Thymus (tissue), 11 donors: ENCODE measurements at regions not wholly inside any gene's neighbourhood (a gene's known extent, or its start where the extent isn't known, plus 50 kb on each side); places are given as distances from the start of the nearest gene placed in this dataset.

Experiments used
- DNase-seq, 9 donors: peaks; one replicate each; pipeline ENCODE4 v3.0.0-alpha.2; 2013; ENCODE audit warnings: low spot score in 9 of 9, low read depth in 6 of 9, missing footprints in 1 of 9
- H3K27ac ChIP-seq, 2 donors: one replicate each; pipeline ENCODE4 v1.5.1; 2013; ENCODE audit warnings: control low read depth in 1 of 2, low read depth in 1 of 2, low read length in 1 of 2, mild to moderate bottlenecking in 1 of 2, moderate library complexity in 1 of 2
- H3K27me3 ChIP-seq, 2 donors: one replicate each; pipeline ENCODE4 v1.5.1; 2013; ENCODE audit warnings: low read length in 1 of 2; ENCODE audit not compliant: control insufficient read depth in 2 of 2, insufficient read depth in 1 of 2
- H3K36me3 ChIP-seq, 2 donors: one replicate each; pipeline ENCODE4 v1.5.1; 2013; ENCODE audit warnings: low read length in 1 of 2, mild to moderate bottlenecking in 1 of 2, moderate library complexity in 1 of 2; ENCODE audit not compliant: control insufficient read depth in 2 of 2, insufficient read depth in 2 of 2
- H3K4me1 ChIP-seq, 2 donors: one replicate each; pipeline ENCODE4 v1.5.1; 2013; ENCODE audit warnings: low read length in 2 of 2; ENCODE audit not compliant: control insufficient read depth in 2 of 2, insufficient read depth in 2 of 2
- H3K4me3 ChIP-seq, 2 donors: one replicate each; pipeline ENCODE4 v1.5.1; 2013; ENCODE audit warnings: low read length in 2 of 2, control low read depth in 1 of 2, mild to moderate bottlenecking in 1 of 2
- H3K9me3 ChIP-seq, 2 donors: one replicate each; pipeline ENCODE4 v1.5.1; 2013; ENCODE audit warnings: low read length in 1 of 2, mild to moderate bottlenecking in 1 of 2; ENCODE audit not compliant: control insufficient read depth in 2 of 2, insufficient read depth in 1 of 2
- WGBS: extraction: QIAGEN DNeasy Blood & Tissue Kit; methylation state at CpG from one replicate; pipeline ENCODE4 v1.1.7; 2013; 5-methylcytosine and 5-hydroxymethylcytosine counted together
- donor health status: healthy.

- H3K36me3 ChIP-seq = no peaks in the 10 kb centered on the region
- H3K4me1 ChIP-seq = no peaks in the 10 kb centered on the region
- H3K4me3 ChIP-seq = no peak overlapping the region
- H3K9me3 ChIP-seq = no peaks in the 10 kb centered on the region
- WGBS = 80% methylated on average over 1 of the region's 1 CpG
- H3K27me3 ChIP-seq = no peaks in the 10 kb centered on the region
- H3K27ac ChIP-seq = no peak overlapping the region
- DNase-seq = no peak
Measured at GRCh38 chr4:28226962-28227361, 1366.3 kb downstream of the STIM2 start.

GRCh38 chr4:28227764-28228163 lies 1367.1 kb downstream of the STIM2 start:
- Histone ChIP-seq H3K4me1 (no peaks in the 10 kb centered on the region), H3K27ac (no peak overlapping the region), H3K27me3 (no peaks in the 10 kb centered on the region), H3K9me3 (no peaks in the 10 kb centered on the region), H3K36me3 (no peaks in the 10 kb centered on the region), H3K4me3 (no peak overlapping the region)
- no peak for DNase-seq
- WGBS = 17% methylated on average over 1 of the region's 1 CpG

- DNase-seq = no peak
- 80% methylated on average over 1 of the region's 1 CpG for WGBS
- Histone ChIP-seq H3K4me1 (no peaks in the 10 kb centered on the region), H3K36me3 (no peaks in the 10 kb centered on the region), H3K9me3 (no peaks in the 10 kb centered on the region), H3K27me3 (no peaks in the 10 kb centered on the region), H3K27ac (no peak overlapping the region), H3K4me3 (no peak overlapping the region)
Measured at GRCh38 chr4:28228561-28229491, 1368.2 kb downstream of the STIM2 start.

- Histone ChIP-seq H3K4me1 (no peaks in the 10 kb centered on the region), H3K9me3 (no peaks in the 10 kb centered on the region), H3K27me3 (no peaks in the 10 kb centered on the region), H3K27ac (no peak overlapping the region), H3K36me3 (no peaks in the 10 kb centered on the region), H3K4me3 (no peak overlapping the region)
- DNase-seq = peak in 1 of 9 donors; percentile 3
- 74% methylated on average over 2 of the region's 2 CpGs for WGBS
Measured at GRCh38 chr4:28232376-28232775, 1371.7 kb downstream of the STIM2 start.

GRCh38 chr4:28232951-28233350 lies 1372.3 kb downstream of the STIM2 start:
- no peak overlapping the region for H3K27ac ChIP-seq
- no peaks in the 10 kb centered on the region for H3K27me3 ChIP-seq
- no peaks in the 10 kb centered on the region for H3K36me3 ChIP-seq
- no peak overlapping the region for H3K4me3 ChIP-seq
- no peak for DNase-seq
- no peaks in the 10 kb centered on the region for H3K9me3 ChIP-seq
- WGBS = 82% methylated on average over 1 of the region's 1 CpG
- no peaks in the 10 kb centered on the region for H3K4me1 ChIP-seq

GRCh38 chr4:28233724-28234123 lies 1373.1 kb downstream of the STIM2 start:
- no peak for DNase-seq

GRCh38 chr4:28238876-28239275 lies 1378.2 kb downstream of the STIM2 start:
- WGBS = 46% methylated on average over 3 of the region's 3 CpGs
- no peaks in the 10 kb centered on the region for H3K27me3 ChIP-seq
- no peaks in the 10 kb centered on the region for H3K36me3 ChIP-seq
- no peak overlapping the region for H3K27ac ChIP-seq
- H3K9me3 ChIP-seq = no peaks in the 10 kb centered on the region
- no peak overlapping the region for H3K4me3 ChIP-seq
- no peak for DNase-seq
- no peaks in the 10 kb centered on the region for H3K4me1 ChIP-seq

More at GRCh38 chr4:28233724-28234123, 1373.1 kb downstream of the STIM2 start:
- Histone ChIP-seq H3K36me3 (no peaks in the 10 kb centered on the region), H3K4me3 (no peak overlapping the region), H3K9me3 (no peaks in the 10 kb centered on the region), H3K4me1 (no peaks in the 10 kb centered on the region), H3K27ac (no peak overlapping the region), H3K27me3 (no peaks in the 10 kb centered on the region)
- WGBS = 92% methylated on average over 2 of the region's 2 CpGs

- Histone ChIP-seq H3K27me3 (no peaks in the 10 kb centered on the region), H3K4me1 (no peaks in the 10 kb centered on the region), H3K4me3 (no peak overlapping the region), H3K27ac (no peak overlapping the region), H3K9me3 (no peaks in the 10 kb centered on the region), H3K36me3 (no peaks in the 10 kb centered on the region)
- DNase-seq = no peak
- WGBS = 77% methylated on average over 2 of the region's 2 CpGs
Measured at GRCh38 chr4:28241021-28241420, 1380.4 kb downstream of the STIM2 start.

- WGBS = 96% methylated on average over 2 of the region's 2 CpGs
- DNase-seq = no peak
- H3K9me3 ChIP-seq = no peaks in the 10 kb centered on the region
- no peak overlapping the region for H3K27ac ChIP-seq
- no peaks in the 10 kb centered on the region for H3K4me1 ChIP-seq
- H3K27me3 ChIP-seq = no peaks in the 10 kb centered on the region
- H3K4me3 ChIP-seq = no peak overlapping the region
- H3K36me3 ChIP-seq = no peaks in the 10 kb centered on the region
Measured at GRCh38 chr4:28247805-28248204, 1387.2 kb downstream of the STIM2 start.
